Bronchial epithelial cell (primary cell): ENCODE measurements at regions not wholly inside any gene's neighbourhood (a gene's known extent, or its start where the extent isn't known, plus 50 kb on each side); places are given as distances from the start of the nearest gene placed in this dataset.
"Not testable (repeated sequence)": the region's sequence is repeated elsewhere in the genome, so short reads cannot be mapped to it uniquely, and the experiment has no call there.

ENCODE experiments used
- DNase-seq: peaks from one replicate; pipeline ENCODE4 v3.0.0-alpha.2; 2010; ENCODE audit warnings: low read depth
- FAIRE-seq: peaks from 2 replicates; lab custom pipeline; 2011; peaks lifted over from hg19 to GRCh38; lab: Jason Lieb, UNC
- H3K27me3 ChIP-seq: 2 replicates; pipeline ENCODE4 v1.5.1; 2011; ENCODE audit warnings: low read length; ENCODE audit not compliant: control insufficient read depth, insufficient read depth
- H3K36me3 ChIP-seq: 2 replicates; pipeline ENCODE4 v1.5.1; 2011; ENCODE audit warnings: low read length; ENCODE audit not compliant: control insufficient read depth, insufficient read depth
- H3K4me3 ChIP-seq: 2 replicates; pipeline ENCODE4 v1.5.1; 2011; ENCODE audit warnings: mild to moderate bottlenecking, low read depth, low read length, control low read depth
- TF ChIP-seq, protein P1 (sequence below): IDR thresholded peaks from 2 replicates; pipeline ENCODE4 v1.5.1; 2011; ENCODE audit warnings: mild to moderate bottlenecking, moderate library complexity, low read length, control low read depth, inconsistent platforms; ENCODE audit not compliant: insufficient read depth, severe bottlenecking

DNA sequence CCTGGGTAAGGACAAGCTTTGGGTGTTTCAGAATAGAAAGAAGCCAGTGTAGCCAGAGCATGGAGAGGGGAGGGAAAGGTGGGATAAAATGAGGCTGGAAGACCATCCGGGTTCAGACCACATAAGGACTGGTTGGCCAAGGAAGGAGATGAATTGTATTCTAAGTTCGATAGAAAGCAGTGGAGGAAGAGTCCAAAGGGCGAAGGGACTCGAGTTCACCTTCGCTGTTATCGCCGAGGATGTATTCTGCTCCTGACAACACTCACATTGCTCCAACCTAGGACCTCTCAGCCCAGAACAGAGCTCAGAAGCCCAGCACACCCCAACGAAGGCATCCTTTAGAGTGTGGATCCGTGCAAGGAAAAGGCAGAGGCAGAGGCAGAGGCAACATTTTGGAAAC lies 133.1 kb upstream of the EPB41L4A start:
- Histone ChIP-seq H3K36me3 (no peaks in the 10 kb centered on the region), H3K4me3 (no peak overlapping the region), H3K27me3 (no peaks in the 10 kb centered on the region)
- TF ChIP-seq, protein P1, sequence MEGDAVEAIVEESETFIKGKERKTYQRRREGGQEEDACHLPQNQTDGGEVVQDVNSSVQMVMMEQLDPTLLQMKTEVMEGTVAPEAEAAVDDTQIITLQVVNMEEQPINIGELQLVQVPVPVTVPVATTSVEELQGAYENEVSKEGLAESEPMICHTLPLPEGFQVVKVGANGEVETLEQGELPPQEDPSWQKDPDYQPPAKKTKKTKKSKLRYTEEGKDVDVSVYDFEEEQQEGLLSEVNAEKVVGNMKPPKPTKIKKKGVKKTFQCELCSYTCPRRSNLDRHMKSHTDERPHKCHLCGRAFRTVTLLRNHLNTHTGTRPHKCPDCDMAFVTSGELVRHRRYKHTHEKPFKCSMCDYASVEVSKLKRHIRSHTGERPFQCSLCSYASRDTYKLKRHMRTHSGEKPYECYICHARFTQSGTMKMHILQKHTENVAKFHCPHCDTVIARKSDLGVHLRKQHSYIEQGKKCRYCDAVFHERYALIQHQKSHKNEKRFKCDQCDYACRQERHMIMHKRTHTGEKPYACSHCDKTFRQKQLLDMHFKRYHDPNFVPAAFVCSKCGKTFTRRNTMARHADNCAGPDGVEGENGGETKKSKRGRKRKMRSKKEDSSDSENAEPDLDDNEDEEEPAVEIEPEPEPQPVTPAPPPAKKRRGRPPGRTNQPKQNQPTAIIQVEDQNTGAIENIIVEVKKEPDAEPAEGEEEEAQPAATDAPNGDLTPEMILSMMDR, result no peak
- no peak for FAIRE-seq
- no peak for DNase-seq

DNA sequence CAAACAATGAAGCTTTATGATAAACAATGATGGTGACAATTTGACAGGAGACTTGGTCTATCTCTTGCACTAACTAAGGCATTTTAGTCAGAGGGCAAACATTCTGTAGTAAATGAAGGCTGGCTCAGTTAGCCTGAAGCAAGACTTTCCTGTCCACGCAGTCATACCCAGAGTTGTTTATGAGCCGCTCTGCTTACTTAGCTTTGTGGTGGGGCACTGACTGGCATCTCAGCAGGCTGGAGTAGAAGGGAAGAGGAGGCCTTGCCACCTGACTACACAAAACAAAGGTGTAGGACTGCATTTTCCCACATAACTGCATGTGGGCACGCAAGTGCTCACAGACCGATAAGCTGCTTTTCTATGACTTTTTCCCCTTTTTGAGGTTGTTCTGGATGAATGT lies 133.7 kb upstream of the EPB41L4A start:
- Histone ChIP-seq H3K36me3 (no peaks in the 10 kb centered on the region), H3K4me3 (no peak overlapping the region), H3K27me3 (no peaks in the 10 kb centered on the region)
- no peak for FAIRE-seq
- no peak for DNase-seq
- TF ChIP-seq, protein P1, result no peak

DNA sequence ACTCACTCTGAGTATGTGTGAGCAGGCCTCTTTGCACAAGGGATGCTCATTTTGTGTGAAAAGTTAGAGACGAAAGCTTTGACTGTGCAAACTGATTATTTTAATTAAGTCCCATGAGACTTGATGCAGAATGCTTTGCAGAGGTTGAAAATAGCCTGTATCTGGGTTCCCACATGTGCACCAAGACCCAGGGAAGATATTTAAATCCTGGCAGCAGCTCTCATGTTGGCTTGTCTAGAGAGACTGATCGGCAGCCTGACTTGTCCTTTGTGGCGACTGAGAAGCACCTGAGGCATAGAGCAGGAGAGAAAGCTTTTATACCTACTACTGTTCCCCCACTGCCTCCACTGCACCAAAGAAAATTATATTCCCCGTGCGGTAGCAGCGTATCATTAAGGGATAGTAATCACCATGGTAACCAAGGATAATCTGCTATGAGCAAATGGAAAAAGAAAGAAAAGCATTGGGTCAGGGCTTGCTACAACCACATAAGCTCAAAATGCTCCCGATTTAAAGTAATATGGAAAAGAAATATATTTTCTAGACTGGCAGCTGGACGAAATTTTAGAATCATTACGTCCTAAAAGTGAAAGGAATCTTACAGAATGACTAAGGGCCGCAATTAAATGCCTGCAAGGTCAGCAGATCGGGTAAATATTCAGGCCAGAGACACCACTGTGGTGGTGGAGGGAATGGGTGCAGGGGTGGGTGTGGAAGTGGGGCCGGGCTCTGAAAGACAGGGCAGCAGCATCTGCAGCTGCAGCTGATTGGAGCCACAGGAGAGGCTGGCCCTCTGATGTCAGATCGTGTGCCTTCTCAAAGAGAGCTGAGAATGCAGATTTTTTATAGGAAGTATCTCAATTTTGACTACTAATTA lies 135.3 kb upstream of the EPB41L4A start:
- H3K36me3 ChIP-seq, result no peaks in the 10 kb centered on the region
- TF ChIP-seq, protein P1, result no peak
- no peaks in the 10 kb centered on the region for H3K27me3 ChIP-seq
- FAIRE-seq, result no peak
- no peak for DNase-seq
- H3K4me3 ChIP-seq, result no peak overlapping the region

DNA sequence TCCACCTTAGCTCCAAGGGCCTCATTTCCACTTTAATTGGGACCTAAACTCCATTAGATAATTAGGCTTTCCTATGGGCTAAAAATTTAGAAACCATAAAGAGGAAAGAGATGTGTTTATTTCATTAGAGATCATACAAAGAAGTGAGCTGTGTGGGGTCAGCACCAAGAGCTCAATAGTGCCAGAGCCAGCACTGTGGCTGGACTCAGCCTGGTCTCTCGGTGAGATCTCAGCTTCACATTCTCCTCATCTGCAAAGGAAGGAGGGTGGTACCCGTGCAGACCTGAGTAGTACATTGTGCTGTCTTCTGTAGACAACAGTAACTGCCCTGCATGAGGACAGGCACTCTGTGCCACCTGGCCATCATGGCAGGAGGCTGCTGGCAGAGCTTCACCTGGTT lies 136.1 kb upstream of the EPB41L4A start:
- TF ChIP-seq, protein P1, result no peak
- no peak for DNase-seq
- no peak for FAIRE-seq
- no peaks in the 10 kb centered on the region for H3K36me3 ChIP-seq
- no peak overlapping the region for H3K4me3 ChIP-seq
- H3K27me3 ChIP-seq, result no peaks in the 10 kb centered on the region

DNA sequence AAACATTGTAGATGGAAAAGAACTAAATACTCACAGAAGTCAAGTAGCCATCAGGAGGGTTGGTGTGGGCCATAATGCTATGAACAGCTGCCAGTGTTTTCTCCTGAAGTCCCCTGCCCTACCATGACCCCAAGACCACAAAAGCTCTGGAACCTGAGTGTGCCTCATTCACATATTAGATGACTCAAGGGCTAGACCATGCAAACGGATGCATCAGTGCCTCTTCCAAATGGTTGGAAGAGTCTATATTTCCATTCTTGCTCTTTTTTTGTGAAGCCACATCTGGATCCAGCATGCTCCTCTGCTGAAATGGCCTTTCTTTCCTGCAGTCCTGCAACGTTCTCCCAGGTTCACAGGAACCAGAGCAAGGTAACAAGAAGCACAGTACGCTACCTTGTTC lies 136.6 kb upstream of the EPB41L4A start:
- TF ChIP-seq, protein P1, result no peak
- H3K36me3 ChIP-seq, result no peaks in the 10 kb centered on the region
- H3K4me3 ChIP-seq, result no peak overlapping the region
- peak; percentile 7 for FAIRE-seq
- DNase-seq, result no peak
- H3K27me3 ChIP-seq, result no peaks in the 10 kb centered on the region

DNA sequence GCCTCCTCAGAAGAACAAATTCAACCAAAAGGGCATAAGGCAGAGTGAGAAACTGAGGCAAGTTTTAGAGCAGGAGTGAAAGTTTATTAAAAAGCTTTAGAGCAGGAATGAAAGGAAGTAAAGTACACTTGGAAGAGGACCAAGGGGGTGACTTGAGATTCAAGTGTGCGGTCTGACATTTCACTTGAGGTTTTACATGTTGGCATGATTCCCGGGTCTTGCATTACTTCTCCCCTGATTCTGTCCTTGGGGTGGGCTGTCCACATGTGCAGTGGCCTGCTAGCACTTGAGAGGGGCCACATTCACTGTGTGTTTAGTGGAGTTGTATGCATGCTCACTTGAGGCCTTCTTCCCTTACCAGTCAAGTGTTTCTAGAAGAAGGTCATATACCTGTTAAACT lies 140.4 kb upstream of the EPB41L4A start:
- not testable (repeated sequence) for FAIRE-seq, DNase-seq, H3K4me3 ChIP-seq, H3K36me3 ChIP-seq, H3K27me3 ChIP-seq
